Lung (tissue), 11 donors: ENCODE measurements at regions not wholly inside any gene's neighbourhood (a gene's known extent, or its start where the extent isn't known, plus 50 kb on each side); places are given as distances from the start of the nearest gene placed in this dataset.

Experiments used
- ATAC-seq: fragments of 200-7000 bp; cut with Tn5 transposase; one replicate; pipeline ENCODE4 v1.9.1; 2020; ENCODE audit warnings: moderate number of reproducible peaks; ENCODE audit not compliant: insufficient read depth, low FRiP score
- DNase-seq, 3 donors: peaks; one replicate each; pipeline ENCODE4 v3.0.0-alpha.2; 2013 to 2017
- H3K27ac ChIP-seq, 2 donors: one replicate each; pipeline ENCODE4 v1.5.1; 2013; ENCODE audit warnings: mild to moderate bottlenecking in 2 of 2, moderate library complexity in 2 of 2, control low read depth in 1 of 2, inconsistent platforms in 1 of 2, low read depth in 1 of 2, low read length in 1 of 2
- H3K27me3 ChIP-seq, 3 donors: one replicate each; pipeline ENCODE4 v1.5.1; 2013; ENCODE audit warnings: low read length in 2 of 3; ENCODE audit not compliant: control insufficient read depth in 3 of 3, insufficient read depth in 3 of 3
- H3K36me3 ChIP-seq, 4 donors: one replicate each; pipeline ENCODE4 v1.5.1; 2013; ENCODE audit warnings: low read length in 4 of 4, mild to moderate bottlenecking in 1 of 4, moderate library complexity in 1 of 4; ENCODE audit not compliant: control insufficient read depth in 4 of 4, insufficient read depth in 4 of 4
- H3K4me1 ChIP-seq, 5 donors: one replicate each; pipeline ENCODE4 v1.5.1; 2013; ENCODE audit warnings: low read length in 5 of 5, mild to moderate bottlenecking in 2 of 5, moderate library complexity in 1 of 5; ENCODE audit not compliant: control insufficient read depth in 5 of 5, insufficient read depth in 5 of 5
- H3K4me3 ChIP-seq: one replicate; pipeline ENCODE4 v1.5.1; 2013; ENCODE audit warnings: mild to moderate bottlenecking, control low read depth, moderate library complexity
- H3K9ac ChIP-seq, 2 donors: one replicate each; pipeline ENCODE4 v1.5.1; 2013; ENCODE audit warnings: low read length in 2 of 2, control low read depth in 1 of 2; ENCODE audit not compliant: insufficient read depth in 1 of 2
- H3K9me3 ChIP-seq, 4 donors: one replicate each; pipeline ENCODE4 v1.5.1; 2013; ENCODE audit warnings: low read length in 3 of 4, mild to moderate bottlenecking in 1 of 4, moderate library complexity in 1 of 4; ENCODE audit not compliant: control insufficient read depth in 4 of 4, insufficient read depth in 3 of 4
- CTCF ChIP-seq: IDR thresholded peaks from 2 replicates; pipeline ENCODE4 v1.5.1; 2012; ENCODE audit warnings: mild to moderate bottlenecking; ENCODE audit errors: control extremely low read depth, extremely low read depth
- WGBS, 2 donors: extraction: QIAGEN DNeasy Blood & Tissue Kit; methylation state at CpG; one replicate each; pipeline ENCODE4 v1.1.7; 2013; 5-methylcytosine and 5-hydroxymethylcytosine counted together
- donor health status: control.
- donor health status: control.
- donor health status: Bipolar disorder and iron deficiency.
- donor health status: healthy.
- donor health status: DM: yes; HTN: yes; CAD: no.

GRCh38 chr2:5123582-5124196 is 568.5 kb upstream of the SOX11 start:
- Histone ChIP-seq H3K9me3 (no peaks in the 10 kb centered on the region), H3K27ac (no peak overlapping the region), H3K9ac (no peak overlapping the region), H3K36me3 (no peaks in the 10 kb centered on the region), H3K4me1 (peaks cover 0 to 21% (median 0%) of the 10 kb centered on the region in 5 donors), H3K4me3 (no peak overlapping the region), H3K27me3 (peaks cover 0 to 6% (median 0%) of the 10 kb centered on the region in 3 donors)
- 70 to 77% methylated on average over 4 of the region's 4 CpGs for WGBS, 2 donors
- no peak for TF ChIP-seq CTCF
- DNase-seq: no peak
- ATAC-seq: no peak

DNA sequence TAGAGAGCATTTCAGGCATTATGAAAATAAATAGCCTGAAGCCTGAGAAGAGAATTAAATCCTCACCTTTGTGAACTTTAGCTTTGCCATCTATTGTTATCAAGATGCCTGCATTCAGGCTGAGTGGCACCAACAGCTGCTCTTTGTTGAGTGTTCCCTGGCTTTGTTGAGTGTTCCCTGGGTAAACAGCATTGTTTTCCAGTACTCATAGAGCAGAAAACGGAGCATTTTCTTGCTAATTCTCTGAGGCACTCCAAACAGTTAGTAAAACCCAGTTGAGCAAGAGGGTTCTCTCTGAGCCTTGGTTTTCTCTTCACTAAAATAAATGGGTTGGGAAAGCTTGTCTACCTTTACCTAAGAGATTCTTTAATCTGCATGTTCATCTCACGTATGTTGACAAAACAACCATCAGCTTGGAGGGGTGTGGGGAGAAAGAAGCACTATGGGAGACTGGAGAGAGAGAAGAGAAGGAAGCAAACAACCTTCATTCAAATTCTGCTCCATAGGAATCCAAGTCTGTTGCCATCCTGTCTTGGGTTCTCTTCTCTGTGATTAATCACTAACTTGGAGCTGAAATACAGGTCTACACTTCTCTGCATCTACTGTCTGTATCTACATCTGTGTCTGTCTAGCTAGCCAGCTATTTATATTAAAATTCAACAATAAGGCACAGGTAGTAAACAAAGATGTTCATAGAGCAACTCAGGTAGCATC is 567.0 kb upstream of the SOX11 start:
- Histone ChIP-seq H3K9ac (no peak overlapping the region), H3K27me3 (peaks cover 0 to 6% (median 0%) of the 10 kb centered on the region in 3 donors), H3K4me1 (peaks cover 0 to 21% (median 0%) of the 10 kb centered on the region in 5 donors), H3K4me3 (no peak overlapping the region), H3K36me3 (no peaks in the 10 kb centered on the region), H3K9me3 (no peaks in the 10 kb centered on the region), H3K27ac (no peak overlapping the region)
- WGBS, 2 donors: 54 to 61% methylated on average over 2 of the region's 2 CpGs
- DNase-seq: no peak
- ATAC-seq: no peak
- no peak for TF ChIP-seq CTCF

DNA sequence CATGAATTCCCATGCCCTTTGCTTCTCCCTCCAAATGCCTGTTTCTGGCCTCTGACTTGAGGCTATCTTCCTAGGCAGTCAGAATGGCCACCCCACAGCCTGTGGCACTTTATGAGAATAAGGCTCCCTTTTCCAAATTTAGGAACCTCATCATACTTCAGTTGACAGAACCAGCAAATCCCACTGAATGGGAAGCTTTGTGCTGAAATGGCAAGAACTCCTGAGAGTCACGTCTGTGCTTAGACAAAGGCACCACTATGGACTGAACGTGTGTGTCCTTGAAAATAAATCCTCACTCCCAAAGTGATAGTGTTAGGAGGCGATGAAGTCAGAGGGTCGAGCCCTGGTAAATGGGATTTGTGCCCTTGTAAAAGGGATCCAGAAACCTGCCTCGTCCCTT is 559.9 kb upstream of the SOX11 start:
- WGBS, 2 donors: 90% methylated on average over 5 of the region's 5 CpGs
- ATAC-seq: no peak
- peaks cover 0 to 8% (median 0%) of the 10 kb centered on the region in 4 donors for H3K9me3 ChIP-seq
- H3K27me3 ChIP-seq: no peaks in the 10 kb centered on the region
- no peaks in the 10 kb centered on the region for H3K36me3 ChIP-seq
- H3K27ac ChIP-seq: no peak overlapping the region
- H3K9ac ChIP-seq: no peak overlapping the region
- H3K4me3 ChIP-seq: no peak overlapping the region
- TF ChIP-seq CTCF: no peak
- no peak for DNase-seq
- no peaks in the 10 kb centered on the region for H3K4me1 ChIP-seq
